ENCODE measurements at regions not wholly inside any gene's neighbourhood (a gene's known extent, or its start where the extent isn't known, plus 50 kb on each side); places are given as distances from the start of the nearest gene placed in this dataset.

DNA sequence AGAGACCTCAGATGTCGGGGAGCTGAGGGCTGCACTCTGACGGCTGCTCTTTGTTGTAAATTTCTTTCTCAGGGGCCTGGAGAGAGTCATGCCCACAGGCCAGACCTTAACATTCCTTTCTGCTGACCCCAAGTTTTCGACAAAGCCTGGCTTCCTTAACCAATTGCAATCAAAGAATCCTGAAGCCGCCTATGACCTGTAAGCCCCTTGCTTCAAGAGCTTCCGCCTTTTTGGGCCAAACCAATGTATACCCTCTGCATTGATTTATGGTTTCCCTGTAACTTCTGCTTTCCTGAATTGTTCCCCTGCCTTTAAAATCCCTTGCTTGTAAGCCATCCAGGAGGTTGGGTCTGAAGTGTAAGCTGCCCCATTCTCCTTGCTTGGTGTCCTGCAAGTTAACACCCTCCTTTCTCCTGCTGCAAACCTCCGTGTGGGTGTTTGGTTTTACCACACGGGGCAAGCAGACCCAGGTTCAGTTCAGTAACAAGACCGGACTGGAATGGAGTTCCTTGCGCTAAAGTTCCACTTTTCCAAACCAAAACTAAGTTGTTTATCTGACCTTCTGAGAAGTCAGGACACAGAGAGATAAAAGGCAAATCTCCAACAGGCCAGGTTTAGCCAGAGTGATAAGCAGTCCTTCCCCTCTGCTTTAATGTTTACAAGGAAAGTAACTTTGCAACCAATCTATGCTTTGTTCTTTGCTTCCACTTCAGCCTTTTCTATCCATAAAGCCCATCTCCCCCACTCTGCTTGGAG, 141.6 kb downstream of the KCNJ12 start (continued):
- no peak for TF ChIP-seq SAP30 (IDR thresholded peaks at IDR 0.05; ENCODE audit: insufficient read depth, insufficient replicate concordance, low read length)
- no peak for TF ChIP-seq NRF1 (IDR thresholded peaks at IDR 0.05; ENCODE audit: low read depth, low read length)
- no peak for TF ChIP-seq PHF8 (conservative IDR thresholded peaks at IDR 0.05; ENCODE audit: low read depth, low read length)
